ENCODE measurements at regions not wholly inside any gene's neighbourhood (a gene's known extent, or its start where the extent isn't known, plus 50 kb on each side); places are given as distances from the start of the nearest gene placed in this dataset.
"Not testable (repeated sequence)": the region's sequence is repeated elsewhere in the genome, so short reads cannot be mapped to it uniquely, and the experiment has no call there.

GRCh38 chr20:22529150-22530019 is 55.0 kb downstream of the FOXA2 start:
- no peak for DNase-seq

- no peak for DNase-seq
Observed at GRCh38 chr20:22526512-22527012, 57.8 kb downstream of the FOXA2 start.

GRCh38 chr20:22525821-22526220 is 58.6 kb downstream of the FOXA2 start:
- no peak for DNase-seq

- DNase-seq, result no peak
Observed at GRCh38 chr20:22525069-22525820, 59.1 kb downstream of the FOXA2 start.

- no peak for DNase-seq
Observed at GRCh38 chr20:22524393-22525015, 59.9 kb downstream of the FOXA2 start.

- DNase-seq, result no peak
Observed at GRCh38 chr20:22523499-22524392, 60.6 kb downstream of the FOXA2 start.

GRCh38 chr20:22523128-22523498 is 61.3 kb downstream of the FOXA2 start:
- no peak for DNase-seq

- no peak for DNase-seq
Observed at GRCh38 chr20:22522701-22523100, 61.7 kb downstream of the FOXA2 start.

- DNase-seq, result not testable (repeated sequence)
Observed at GRCh38 chr20:22521940-22522339, 62.4 kb downstream of the FOXA2 start.

- no peak for DNase-seq
Observed at GRCh38 chr20:22520381-22520780, 64.0 kb downstream of the FOXA2 start.

GRCh38 chr20:22515264-22515663 is 69.1 kb downstream of the FOXA2 start:
- DNase-seq, result no peak

- DNase-seq, result no peak
Observed at GRCh38 chr20:22513574-22513973, 70.8 kb downstream of the FOXA2 start.

- DNase-seq, result no peak
Observed at GRCh38 chr20:22512911-22513489, 71.4 kb downstream of the FOXA2 start.

- no peak for DNase-seq
Observed at GRCh38 chr20:22511943-22512910, 72.1 kb downstream of the FOXA2 start.

- no peak for DNase-seq
Observed at GRCh38 chr20:22509843-22510147, 74.6 kb downstream of the FOXA2 start.

GRCh38 chr20:22509090-22509842 is 75.1 kb downstream of the FOXA2 start:
- no peak for DNase-seq

- no peak for DNase-seq
Observed at GRCh38 chr20:22508426-22508825, 75.9 kb downstream of the FOXA2 start.

GRCh38 chr20:22507240-22507961 is 77.0 kb downstream of the FOXA2 start:
- DNase-seq, result no peak

GRCh38 chr20:22506827-22507226 is 77.5 kb downstream of the FOXA2 start:
- no peak for DNase-seq
